DMS153 treated with DMSO at 0.1 percent for 48 hours (cell line): ENCODE measurements at regions not wholly inside any gene's neighbourhood (a gene's known extent, or its start where the extent isn't known, plus 50 kb on each side); places are given as distances from the start of the nearest gene placed in this dataset.
"Not testable (repeated sequence)": the region's sequence is repeated elsewhere in the genome, so short reads cannot be mapped to it uniquely, and the experiment has no call there.

Experiments
- DNase-seq: peaks from one replicate; lab custom pipeline; 2025; ENCODE audit not compliant: unreplicated experiment; lab: John Stamatoyannopoulos, UW

DNA sequence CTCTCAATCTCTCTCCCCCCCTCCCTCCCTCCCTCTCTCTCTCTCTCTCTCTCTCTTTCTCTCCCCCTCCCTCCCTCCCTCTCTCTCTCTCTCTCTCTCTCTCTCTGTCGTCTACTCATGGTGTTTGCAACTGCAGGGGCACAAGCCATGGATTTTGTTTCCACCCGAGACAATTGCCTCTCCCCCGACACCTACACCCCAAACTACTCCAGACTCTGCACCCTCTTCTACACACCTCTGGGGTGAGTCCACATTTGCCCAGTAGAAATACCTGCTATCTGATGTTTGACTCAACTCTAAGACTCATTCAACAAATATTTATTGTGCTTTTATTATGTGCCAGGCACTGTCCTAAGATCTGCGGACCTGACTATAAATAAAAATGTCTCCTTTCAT lies 93.7 kb downstream of the TMEM17 start:
- DNase-seq: no peak

DNA sequence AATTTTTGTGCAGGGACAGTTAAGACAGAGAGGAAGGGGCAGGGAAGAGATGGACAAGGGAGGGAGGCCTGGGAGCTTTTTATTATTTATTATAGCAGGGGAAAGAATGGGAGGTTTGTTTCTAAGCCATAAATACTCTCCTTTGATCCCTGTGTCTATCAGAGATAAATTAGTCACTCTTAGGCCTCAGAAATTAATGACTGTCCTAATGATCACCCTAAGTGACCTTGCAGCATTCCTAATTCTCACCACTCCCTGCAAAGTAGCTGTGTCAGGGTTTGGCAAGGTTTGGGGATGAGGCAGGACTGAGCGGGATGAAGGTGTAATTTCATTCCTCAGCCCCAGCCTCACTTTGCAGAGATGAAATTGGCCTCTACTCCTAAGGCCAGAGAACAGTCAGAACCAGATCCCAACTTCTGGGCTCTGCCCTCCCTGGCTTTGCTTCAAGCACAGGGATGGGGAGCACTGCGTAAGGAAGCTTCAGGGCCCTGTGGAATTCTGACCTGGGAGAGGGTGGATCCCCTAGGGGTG lies 95.0 kb downstream of the TMEM17 start:
- no peak for DNase-seq

DNA sequence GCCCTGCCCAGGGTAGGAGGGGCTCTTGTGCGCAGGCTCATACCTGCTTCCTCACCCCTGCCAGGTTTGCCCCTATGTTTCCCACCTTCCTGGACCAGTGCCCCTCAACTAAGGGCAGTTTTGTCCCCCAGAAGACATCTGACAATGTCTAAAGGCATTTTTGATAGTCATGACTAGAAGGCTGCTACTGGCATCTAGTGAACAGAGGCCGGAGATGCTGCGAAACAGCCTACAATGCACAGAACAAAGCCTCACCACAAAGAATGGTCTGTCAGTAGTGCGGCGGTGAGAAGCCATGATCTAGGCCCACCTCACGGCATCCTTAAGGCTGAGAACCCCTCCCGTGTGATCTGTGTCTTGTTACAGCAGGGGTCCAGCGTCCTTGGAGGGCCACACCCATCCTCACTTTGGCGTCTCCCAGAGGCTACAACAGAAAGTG lies 96.0 kb downstream of the TMEM17 start:
- no peak for DNase-seq

DNA sequence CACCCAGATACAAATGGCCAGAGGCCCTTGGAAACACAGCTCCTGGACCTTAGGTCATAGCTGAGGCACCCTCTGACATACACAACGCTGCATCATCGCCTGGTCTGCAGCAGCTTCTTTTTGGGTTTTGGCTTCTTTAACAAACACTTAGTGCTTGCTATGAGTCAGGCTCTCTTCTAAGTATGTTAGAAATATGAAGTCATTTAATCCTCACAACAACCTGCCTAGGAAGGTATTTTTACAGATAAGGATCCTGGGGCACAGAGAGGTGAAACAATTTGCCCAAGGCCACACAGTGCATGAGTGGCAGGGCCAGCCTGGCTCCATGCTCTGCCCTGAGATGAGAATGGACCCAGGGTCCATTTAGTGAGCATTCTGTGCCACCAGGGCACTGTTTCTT lies 96.6 kb downstream of the TMEM17 start:
- DNase-seq: no peak

DNA sequence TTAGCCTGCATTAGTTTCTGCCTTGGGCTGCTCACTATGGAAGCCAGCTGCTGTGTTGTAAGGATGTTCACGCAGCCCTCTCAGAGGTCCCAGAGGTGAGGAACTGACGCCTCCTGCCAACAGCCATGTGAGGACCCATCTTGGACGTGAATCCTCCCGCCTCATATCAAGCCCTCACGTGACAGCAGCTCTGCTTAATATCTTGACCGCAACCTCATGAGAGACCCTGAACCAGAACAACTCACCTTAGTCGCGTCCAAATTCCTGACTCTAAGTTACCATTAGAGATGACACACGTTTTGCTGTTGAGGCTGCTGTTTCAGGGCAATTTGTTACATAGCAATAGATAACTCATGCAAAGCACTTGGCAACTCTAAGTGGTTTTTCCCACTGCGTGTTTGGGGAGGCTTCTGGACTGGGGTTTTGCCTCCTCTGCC lies 97.7 kb downstream of the TMEM17 start:
- no peak for DNase-seq

DNA sequence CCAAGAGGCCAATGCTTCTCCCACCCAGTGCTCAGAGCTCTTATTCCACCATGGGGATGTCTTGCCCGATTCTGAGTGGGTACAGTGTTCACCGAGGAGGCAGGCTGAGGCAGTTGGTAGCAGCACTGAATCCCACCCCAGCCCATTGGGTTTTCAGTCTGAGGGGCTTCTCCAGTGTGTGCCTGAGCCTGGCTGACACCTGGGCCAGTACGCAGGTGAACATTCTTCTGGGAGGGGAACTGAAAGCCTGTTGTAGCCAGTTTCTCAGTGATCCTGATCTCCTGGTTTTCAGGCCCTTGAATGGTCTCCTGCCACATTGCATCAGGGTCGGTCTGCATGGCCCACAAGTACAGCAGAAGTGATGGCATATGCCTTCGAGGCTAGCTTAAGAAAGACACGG lies 98.2 kb downstream of the TMEM17 start:
- DNase-seq: no peak

DNA sequence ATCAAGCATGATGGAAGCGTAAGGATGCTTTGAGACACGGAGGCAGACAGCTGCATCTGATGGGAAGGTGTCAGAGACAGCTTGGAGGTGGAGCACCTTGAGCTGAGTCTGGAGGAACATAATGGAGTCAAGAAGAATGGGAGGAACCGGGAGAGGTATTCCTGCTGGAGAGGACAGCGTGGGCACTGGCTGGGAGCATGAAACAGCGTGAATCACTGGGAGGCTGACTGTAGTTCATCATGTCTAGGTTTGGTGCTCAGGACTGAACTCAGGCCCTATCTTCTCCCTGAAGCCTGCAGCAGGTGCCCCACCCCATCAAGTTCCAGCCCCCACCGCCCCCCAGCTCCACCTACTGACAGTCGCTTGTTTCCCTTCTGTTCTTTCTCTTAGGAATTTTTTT lies 98.6 kb downstream of the TMEM17 start:
- no peak for DNase-seq

DNA sequence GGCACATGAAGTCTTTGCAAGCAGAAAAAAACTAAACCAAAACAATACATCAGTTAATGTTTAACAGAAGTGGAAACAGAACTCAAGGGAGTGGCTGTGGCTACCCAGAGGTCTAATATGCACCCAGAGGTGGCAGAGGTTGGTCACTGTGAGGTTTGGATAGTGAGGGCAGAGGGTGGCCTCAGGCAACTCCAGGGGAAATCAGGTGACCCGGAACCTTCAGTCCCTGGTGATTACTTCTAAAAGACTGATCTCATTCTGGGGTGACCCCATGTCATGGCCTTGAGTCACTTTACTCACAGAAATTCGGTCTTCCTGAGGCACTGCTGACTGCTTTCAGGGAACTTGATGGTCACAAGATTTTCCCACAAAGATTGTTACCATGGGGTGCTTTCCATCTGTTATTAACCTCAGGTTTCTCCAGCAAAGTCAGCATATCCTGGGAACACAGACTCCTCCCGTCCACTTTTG lies 99.4 kb downstream of the TMEM17 start:
- no peak for DNase-seq

DNA sequence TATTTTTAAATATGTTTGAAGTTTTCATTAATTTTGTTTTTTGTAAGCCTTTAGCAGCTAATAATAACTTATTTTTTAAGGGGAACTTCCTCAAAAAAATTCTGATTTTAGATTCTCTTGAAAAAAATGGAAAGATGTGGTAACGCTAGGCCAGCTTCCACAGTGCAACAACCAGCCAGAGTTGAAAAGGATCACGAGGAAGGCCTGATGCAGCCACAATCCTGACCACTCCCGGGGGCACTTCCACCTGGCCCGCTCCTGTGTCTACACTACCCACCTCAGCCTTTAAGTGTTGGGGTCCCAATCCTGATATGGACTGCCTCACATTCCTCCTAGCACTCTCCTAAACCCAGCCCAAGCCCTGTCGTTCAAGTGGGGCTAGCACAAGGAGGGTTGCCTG lies 101.1 kb downstream of the TMEM17 start:
- no peak for DNase-seq

DNA sequence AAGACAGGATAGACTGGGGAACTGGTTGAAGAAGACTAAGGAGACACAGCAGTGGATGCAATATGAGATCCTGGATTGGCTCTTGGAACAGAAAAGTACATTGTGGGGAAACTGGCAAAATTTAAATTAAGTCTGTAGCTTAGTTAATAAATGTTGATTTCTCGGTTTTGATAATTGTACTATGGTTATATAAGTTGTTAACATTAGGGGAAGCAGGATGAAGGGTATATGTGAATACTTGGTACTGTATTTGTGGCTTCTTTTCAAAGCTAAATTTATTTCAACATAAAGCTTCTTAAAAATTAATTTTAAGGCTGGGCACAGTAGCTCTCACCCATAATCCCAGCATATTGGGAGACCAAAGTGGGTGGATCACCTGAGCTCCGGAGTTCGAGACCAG lies 103.8 kb downstream of the TMEM17 start:
- DNase-seq: no peak

DNA sequence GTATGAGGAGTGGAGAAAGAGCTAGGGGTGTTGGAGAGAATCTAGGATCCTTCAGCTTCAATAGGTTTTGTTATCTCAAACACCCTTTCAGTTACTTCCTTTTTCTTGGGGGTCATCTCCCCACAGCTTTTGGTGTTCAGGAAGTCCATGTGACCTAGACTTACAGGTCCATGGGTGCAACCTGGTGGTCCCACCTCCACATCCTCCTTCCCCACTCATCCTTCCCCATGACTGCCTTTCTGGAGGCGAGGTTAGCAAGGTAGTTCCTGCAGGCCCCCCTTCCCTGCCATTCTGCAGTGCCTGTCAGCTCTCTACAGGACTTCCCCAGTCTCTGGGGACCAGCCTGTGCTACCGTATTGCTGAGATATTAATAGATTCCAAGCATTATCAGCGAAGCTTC lies 107.6 kb downstream of the TMEM17 start:
- DNase-seq: no peak

DNA sequence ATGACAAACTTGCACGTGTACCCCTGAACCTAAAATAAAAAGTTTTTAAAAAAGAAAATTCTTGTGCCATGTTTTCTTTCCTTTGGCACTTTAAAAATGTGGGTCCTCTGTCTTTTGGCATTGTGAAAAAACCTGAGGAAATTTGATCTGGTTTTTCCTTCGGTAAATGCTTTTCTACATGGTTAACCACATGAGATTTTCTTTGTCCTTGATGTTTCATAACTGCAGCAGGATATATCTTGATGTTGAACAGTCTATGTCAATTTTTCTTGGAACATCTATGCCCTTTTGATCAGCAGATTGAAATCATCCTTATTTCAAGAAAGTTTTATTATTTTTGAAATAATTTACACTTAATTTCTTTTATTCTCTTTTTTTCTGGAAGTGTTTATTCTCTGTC lies 109.1 kb downstream of the TMEM17 start:
- no peak for DNase-seq

DNA sequence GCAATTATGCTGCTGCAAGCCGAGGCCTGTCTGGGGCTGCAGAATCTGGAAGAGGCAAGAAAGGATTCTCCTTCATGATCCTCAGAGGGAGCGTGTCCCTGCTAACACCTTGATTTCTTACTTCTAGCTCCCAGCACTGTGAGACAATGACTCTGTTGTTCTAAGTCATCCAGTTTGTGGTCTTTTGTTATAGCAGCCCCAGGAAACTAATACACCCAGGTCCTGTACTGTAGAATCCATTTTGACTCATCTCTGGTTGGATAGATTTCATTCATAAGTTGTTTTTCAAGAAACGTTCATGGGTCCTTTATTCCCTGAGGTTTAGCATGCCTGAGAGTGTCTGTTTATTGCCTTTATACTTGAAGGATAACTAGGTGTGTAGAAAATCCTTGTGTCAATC lies 112.7 kb downstream of the TMEM17 start:
- no peak for DNase-seq

DNA sequence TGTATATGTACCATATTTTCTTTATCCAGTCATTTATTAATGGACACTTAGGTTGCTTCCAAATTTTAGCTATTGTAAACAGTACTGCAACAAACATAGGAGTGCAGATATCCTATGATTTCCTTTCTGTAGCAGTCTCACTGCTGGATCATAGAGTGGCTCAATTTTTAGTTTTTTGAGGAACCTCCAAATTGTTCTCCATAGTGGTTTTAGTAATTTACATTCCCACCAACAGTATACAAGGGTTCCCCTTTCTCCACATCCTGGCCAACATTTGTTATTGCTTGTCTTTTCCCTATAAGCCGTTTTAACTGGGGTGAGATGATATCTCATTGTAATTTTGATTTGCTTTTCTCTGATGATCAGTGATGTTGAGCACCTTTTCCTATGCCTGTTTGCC lies 114.3 kb downstream of the TMEM17 start:
- DNase-seq: no peak

DNA sequence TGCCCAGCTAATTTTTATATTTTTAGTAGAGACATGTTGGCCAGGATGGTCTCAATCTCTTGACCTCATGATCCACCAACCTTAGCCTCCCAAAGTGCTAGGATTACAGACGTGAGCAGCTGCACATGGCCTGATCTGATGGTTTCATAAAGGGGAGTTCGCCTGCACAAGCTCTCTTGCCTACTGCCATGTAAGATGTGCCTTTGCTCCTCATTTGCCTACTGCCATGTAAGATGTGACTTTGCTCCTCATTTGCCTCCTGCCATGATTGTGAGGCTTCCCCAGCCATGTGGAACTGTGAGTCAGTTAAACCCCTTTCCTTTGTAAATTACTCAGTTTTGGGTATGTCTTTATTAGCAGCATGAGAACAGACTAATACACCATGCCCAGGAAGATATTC lies 119.6 kb downstream of the TMEM17 start:
- DNase-seq: not testable (repeated sequence)

DNA sequence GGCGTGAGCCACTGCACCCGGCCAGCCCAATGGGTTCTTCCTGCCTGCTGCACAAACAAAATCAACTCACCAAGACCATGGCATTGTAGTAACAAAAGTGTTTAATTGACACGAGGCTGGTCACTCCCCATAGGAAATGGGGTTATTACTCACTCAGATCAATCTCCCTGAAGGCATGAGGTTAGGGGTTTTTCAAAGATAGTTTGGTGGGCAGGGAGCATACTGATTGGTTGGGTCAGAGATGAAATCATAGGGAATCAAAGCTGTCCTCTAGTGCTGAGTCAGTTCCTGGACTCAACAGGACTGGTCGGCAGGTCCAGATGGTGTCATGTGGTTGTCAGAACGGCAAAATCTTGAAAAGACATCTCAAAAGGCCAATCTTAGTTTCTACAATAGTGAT lies 122.1 kb downstream of the TMEM17 start:
- DNase-seq: no peak

DNA sequence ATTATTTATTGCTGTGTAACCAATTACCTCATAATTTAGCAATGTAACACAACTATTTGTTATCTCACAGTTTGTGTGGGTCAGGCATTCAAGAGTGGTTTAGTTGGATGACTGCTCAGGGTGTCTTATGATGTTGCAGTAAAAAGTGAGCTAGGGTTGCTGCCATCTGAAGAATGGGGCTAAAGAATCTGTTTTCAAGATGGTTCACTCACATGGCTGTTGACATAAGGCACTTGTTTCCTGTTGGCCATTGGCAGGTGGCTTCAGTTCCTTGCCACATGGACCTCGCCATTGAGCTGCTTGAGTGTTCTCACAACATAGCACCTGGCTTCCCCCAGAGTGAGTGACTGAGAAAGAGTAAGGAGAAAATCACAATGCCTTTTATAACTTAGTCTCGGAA lies 123.2 kb downstream of the TMEM17 start:
- DNase-seq: no peak

DNA sequence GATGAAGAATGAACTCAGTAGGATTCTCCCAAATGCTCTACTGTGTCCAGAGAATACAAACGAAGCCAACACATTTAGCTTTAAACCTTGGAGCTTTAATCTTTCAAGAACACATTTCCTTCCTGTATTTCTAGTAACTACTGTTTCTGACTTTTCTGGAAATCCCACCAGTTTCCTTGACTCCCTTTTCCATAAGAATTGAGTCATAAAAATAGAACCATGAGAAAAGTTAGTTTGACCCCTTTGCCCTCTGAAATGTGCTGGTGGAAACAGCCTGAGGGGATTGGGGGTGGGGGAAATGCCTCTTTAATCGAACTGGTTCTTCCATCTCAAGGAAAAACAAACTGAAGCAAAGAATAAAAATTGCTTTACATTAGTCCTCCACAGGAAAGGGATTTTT lies 123.9 kb downstream of the TMEM17 start:
- no peak for DNase-seq

DNA sequence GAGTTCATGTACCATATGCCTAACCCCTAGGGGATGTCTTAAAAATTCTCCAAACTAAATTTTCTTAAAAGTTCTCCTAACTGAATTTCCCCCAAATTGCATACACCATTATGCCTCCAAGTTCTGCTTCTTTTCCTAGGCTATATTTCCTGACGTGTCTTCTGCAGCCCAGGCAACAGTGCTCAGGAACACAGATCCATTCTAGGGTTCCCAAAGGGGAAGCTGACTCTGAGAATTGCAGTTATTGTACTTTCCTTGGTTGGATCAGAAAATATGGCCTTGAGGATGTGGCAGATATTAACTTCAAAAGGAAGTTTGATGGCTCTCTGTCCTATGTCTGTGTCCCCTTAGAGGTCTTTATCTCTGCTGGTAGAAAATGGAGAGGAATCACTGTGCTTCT lies 124.3 kb downstream of the TMEM17 start:
- no peak for DNase-seq

DNA sequence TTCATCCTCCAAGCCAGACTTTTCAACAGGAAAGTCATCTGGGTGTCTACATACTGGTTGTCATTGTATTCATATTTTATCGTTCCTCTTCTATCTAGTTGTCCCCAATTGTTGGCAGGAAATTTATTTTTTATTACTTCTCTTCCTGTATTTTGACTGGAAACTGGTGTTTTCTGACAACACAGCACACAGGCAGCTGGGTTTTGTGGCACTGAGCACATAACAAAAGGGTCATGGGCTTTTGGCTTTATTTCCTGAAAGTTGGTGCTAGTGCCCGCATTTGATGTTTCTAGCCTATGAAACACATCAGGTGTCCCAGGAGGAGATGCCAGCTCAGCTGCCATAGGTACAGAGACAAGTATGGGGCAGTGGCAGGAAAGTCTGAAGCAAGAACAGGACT lies 126.4 kb downstream of the TMEM17 start:
- DNase-seq: no peak

DNA sequence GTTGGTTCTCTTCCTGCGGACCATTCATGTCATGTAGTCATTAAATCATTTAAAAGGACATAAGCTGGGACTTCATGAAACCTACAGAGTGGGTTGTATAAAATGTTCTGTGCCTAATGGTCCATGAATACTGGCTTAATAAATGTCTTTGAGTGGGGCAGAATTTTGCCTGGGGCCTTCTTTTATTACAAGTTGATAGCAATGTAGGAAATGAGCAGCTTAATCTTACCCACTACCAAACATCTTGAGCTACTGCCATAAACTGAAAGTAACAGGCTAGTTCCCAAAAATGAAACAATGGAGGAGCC lies 130.9 kb downstream of the TMEM17 start:
- no peak for DNase-seq

DNA sequence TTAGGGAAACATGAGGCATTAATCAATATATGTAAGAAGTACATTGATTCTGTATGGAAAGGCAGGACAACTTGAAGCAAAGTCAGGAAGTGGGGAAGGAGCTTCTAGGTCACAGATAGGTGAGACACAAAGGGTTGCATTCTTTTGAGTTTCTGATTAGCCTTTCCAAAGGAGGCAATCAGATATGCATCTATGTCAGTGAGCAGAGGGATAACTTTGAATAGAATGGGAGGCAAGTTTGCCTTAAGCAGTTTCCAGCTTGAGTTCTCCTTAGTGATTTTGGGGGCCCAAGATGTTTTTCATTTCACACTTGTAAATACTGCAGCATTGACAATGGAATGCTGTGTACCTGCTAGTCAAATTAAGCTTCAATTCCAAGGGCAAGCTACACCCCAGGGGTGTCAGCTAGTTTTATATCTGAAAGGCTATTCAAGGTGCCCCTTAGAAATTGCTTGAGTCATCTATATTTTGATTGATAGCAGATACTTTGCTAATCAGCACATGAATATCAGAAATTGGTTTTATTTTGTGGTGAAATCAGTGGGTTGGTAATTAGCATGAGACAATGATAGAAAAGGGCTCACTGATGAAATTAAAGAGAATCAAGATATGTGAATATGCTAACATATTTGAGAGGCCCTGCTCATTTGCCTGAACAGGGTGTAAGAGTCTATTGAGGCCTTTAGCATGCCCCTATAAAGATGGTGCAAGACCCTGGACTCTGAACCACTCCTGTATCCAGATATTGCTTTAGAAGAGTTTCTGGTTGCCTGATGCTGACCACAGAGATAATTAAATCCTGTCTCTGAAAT lies 131.5 kb downstream of the TMEM17 start:
- no peak for DNase-seq

DNA sequence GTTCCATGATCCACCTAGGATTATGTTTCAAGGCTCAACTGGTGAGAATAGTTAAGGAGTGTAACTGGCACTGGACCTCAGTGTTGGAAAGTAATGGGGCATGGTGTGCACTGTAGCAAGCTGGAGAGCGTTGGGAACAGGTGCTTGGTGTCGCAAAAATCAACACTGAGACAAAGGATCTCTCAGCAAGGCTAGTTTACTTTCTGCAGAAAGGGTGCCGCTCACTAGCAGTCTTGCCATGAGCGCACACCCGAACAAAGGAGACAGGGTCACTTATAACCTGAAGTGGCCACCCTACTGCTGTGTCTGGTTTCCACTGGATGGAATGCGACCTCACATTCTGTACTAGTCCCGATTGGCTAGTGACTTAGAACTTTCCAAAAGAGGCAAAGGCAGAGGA lies 133.2 kb downstream of the TMEM17 start:
- no peak for DNase-seq
